Lower leg skin (tissue), 4 donors: ENCODE measurements at regions not wholly inside any gene's neighbourhood (a gene's known extent, or its start where the extent isn't known, plus 50 kb on each side); places are given as distances from the start of the nearest gene placed in this dataset.

Source experiments
- DNase-seq, 2 donors: peaks; one replicate each; pipeline ENCODE4 v3.0.0-alpha.2; 2019; ENCODE audit warnings: low spot score in 2 of 2
- H3K4me3 ChIP-seq: fragments of 200-600 bp; sonication (generic); 2 replicates; pipeline ENCODE4 v1.5.1; 2017; ENCODE audit warnings: mild to moderate bottlenecking, low read depth; ENCODE audit not compliant: poor library complexity, severe bottlenecking
- CTCF ChIP-seq, 3 donors: fragments of 450-650 bp; IDR thresholded peaks; one replicate each; pipeline ENCODE4 v1.5.1; 2016; ENCODE audit warnings: antibody characterized with exemption in 3 of 3, mild to moderate bottlenecking in 3 of 3, moderate library complexity in 2 of 3
- POLR2A ChIP-seq, 2 donors: fragments of 450-650 bp; IDR thresholded peaks; one replicate each; pipeline ENCODE4 v1.6.1; 2016 to 2017; ENCODE audit warnings: antibody characterized with exemption in 2 of 2, mild to moderate bottlenecking in 1 of 2, moderate library complexity in 1 of 2
- WGBS, 2 donors: methylation state at CpG; one replicate each; pipeline ENCODE4 v1.1.5; 2018; 5-methylcytosine and 5-hydroxymethylcytosine counted together
- intact Hi-C: fragments of 100-400 bp; cut with DNase I; formaldehyde crosslinking; loops from one replicate; pipeline ENCODE4 v1.15.0; 2023; ENCODE audit warnings: low total_unique reads

GRCh38 chr21:38744861-38745260, 60.9 kb upstream of the ETS2 start:
- intact Hi-C loops, result no loop called here
- TF ChIP-seq CTCF (IDR thresholded peaks at IDR 0.05) (no peak), POLR2A (IDR thresholded peaks at IDR 0.05) (no peak)
- no peak for DNase-seq
- WGBS, 2 donors, result 84 to 89% methylated on average over 2 of the region's 2 CpGs
- no peak overlapping the region for H3K4me3 ChIP-seq

GRCh38 chr21:38747810-38748209, 57.9 kb upstream of the ETS2 start:
- intact Hi-C loops, result no loop called here
- TF ChIP-seq POLR2A (IDR thresholded peaks at IDR 0.05) (no peak), CTCF (IDR thresholded peaks at IDR 0.05) (no peak)
- DNase-seq, result no peak
- no peak overlapping the region for H3K4me3 ChIP-seq
- WGBS, 2 donors, result 77 to 95% methylated on average over 4 of the region's 4 CpGs

- TF ChIP-seq POLR2A (IDR thresholded peaks at IDR 0.05), result no peak
- no peak for TF ChIP-seq CTCF (IDR thresholded peaks at IDR 0.05)
- no peak overlapping the region for H3K4me3 ChIP-seq
- intact Hi-C loops, result loop anchor here (10.0 kb wide), 1 partner anchor 53 kb away; the partner anchor contains the start of gene ETS2
- DNase-seq, result peak in 1 of 2 donors; percentile 89
- WGBS, 2 donors, result 86 to 89% methylated on average over 27 of the region's 27 CpGs
Measured at GRCh38 chr21:38751379-38752050, 54.2 kb upstream of the ETS2 start.

- no peak for DNase-seq
- intact Hi-C loops, result loop anchor here (10.0 kb wide), 1 partner anchor 53 kb away; the partner anchor contains the start of gene ETS2
- H3K4me3 ChIP-seq, result no peak overlapping the region
- 62 to 81% methylated on average over 10 to 11 of the region's 11 CpGs for WGBS, 2 donors
- TF ChIP-seq POLR2A (IDR thresholded peaks at IDR 0.05) (no peak), CTCF (IDR thresholded peaks at IDR 0.05) (no peak)
Measured at GRCh38 chr21:38752051-38752505, 53.7 kb upstream of the ETS2 start.

- intact Hi-C loops, result loop anchor here (10.0 kb wide), 1 partner anchor 52 kb away; the partner anchor contains the start of gene ETS2
Measured at GRCh38 chr21:38753114-38753513, 52.6 kb upstream of the ETS2 start.

More at GRCh38 chr21:38753114-38753513, 52.6 kb upstream of the ETS2 start:
- H3K4me3 ChIP-seq, result no peak overlapping the region
- DNase-seq, result no peak
- 39 to 41% methylated on average over 3 of the region's 3 CpGs for WGBS, 2 donors
- TF ChIP-seq CTCF (IDR thresholded peaks at IDR 0.05) (no peak), POLR2A (IDR thresholded peaks at IDR 0.05) (no peak)
